NCI-H748 (cell line): ENCODE measurements at regions not wholly inside any gene's neighbourhood (a gene's known extent, or its start where the extent isn't known, plus 50 kb on each side); places are given as distances from the start of the nearest gene placed in this dataset.

Experiments used
- DNase-seq: peaks from one replicate; lab custom pipeline; 2025; ENCODE audit not compliant: unreplicated experiment; lab: John Stamatoyannopoulos, UW

DNA sequence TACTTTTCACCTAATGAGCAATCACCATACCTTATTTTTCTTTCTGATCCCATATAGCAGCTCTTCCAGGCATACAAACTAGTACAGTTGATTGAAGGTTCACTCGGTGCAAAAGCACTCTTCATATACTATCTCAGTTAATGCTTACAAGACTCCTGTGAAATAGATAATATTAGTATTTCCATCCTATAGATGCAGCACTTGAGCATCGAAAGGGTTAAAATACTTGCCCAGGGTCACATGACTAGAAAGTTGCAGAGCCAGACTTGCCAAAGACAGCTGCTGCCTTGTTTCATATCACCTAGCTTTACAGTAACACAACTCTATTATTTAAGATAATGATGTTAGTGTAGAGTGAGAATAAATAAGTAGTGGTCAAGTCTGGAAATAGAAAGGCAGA is 466.0 kb upstream of the TNP1 start:
- DNase-seq: no peak

DNA sequence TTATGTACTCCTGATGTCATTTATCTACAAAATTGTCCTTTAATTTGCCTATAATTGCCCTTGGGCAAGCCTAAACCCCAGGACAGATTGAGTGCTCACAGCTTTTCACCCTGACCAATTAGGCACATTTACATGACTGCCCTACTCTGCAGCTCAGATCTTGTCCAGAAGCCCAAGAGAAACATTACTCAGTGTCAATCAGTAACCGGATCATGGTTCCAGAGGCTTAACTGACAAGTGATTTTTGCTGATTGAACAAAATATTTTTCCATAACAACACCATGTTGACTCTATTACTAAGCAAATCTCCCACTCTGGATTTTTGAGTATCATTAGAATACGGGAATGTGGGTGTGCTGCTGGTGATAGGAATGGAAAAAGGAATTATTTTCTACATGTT is 465.4 kb upstream of the TNP1 start:
- peak; percentile 95 for DNase-seq

DNA sequence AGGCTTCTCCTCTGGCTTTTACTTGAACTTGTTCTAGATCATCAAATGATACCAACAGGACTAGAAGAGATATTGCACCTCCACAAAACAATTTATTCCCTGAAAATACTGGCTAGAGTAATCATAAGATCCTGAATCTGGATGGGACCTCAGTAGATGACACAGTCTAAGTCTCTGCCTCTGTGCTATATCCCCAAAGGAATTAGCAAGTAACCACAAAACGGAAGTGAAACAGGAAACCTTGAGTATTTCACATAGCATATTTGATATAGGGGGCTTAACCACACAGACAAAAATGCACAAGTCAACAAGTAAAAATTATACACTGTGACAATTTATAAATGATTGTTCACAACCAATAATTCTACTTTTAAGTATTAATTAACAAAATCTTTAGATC is 456.9 kb upstream of the TNP1 start:
- no peak for DNase-seq

DNA sequence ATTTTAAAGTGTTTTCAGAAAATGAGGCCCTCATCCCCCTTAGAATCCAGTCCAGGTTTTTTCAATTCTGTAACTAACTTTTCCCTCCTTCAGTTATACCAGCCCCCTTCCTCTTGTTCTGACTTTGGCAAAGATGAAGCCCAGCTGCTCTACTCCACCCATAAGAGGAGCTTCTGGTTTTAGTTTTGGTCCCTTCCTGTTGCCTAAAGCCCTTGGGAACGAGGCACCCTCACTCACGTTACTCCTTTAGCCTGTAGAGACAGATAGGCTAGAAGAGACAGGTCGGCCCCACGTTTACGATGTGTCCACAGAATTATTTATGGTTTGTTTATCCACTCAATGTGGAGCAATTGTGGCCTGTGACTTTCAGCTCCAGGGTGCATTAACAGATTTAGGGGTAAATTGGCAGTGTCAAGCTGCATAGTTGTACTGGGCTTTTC is 454.2 kb upstream of the TNP1 start:
- DNase-seq: peak; percentile 96

DNA sequence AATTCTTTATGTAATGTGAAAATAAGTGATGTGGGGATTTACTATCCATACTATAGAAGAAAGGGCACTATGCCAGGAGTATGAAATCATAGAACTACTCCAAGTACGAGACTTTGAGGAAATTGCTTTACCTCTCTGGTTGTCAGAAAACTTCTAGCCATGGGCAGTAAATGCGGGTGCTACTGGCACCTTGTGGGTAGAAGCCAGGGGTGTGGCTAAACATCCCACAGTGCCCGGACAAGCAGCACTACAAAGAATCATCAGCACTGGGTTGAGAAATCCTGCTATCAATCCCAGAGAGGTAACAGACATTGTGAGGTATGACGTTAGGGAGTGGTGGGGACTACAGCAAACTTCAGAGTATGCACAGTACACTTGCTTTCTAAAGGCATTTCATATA is 453.5 kb upstream of the TNP1 start:
- no peak for DNase-seq

DNA sequence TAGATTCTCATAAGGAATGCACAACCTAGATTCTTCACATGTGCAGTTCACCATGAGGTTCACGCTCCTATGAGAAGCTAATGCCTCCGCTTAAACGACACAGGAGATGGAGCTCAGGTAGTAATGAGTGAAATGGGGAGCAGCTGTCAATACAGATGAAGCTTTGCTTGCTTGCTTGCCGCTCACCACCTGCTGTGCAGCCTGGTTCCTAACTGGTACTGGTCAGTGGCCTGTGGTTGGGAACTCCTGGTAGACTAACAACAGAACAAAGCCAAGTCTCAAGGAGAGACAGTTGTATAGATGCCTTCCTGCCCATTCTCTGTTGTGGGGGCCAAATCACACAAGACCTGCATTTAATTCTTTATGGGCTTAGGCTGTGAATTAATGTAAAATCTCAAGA is 449.2 kb upstream of the TNP1 start:
- DNase-seq: no peak

DNA sequence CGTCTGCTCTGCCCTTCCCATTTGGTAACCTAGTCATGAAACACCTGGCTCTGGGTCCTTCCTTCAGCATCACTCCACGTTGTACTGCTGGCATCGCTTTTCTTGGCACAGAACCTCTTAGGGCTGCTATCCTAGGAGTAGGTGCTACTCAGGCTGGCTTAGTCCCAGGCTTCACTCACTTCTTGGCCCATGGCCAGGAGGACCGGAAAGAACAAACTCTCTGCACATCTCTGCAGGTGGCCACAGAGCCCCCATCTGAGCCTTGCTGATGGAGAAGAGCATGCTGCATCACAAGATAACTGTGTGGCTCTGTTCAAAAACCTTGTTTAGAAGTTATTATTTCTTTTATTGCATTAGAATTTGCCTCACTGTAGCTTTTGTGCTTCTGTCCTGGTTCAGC is 447.2 kb upstream of the TNP1 start:
- peak; percentile 38 for DNase-seq

DNA sequence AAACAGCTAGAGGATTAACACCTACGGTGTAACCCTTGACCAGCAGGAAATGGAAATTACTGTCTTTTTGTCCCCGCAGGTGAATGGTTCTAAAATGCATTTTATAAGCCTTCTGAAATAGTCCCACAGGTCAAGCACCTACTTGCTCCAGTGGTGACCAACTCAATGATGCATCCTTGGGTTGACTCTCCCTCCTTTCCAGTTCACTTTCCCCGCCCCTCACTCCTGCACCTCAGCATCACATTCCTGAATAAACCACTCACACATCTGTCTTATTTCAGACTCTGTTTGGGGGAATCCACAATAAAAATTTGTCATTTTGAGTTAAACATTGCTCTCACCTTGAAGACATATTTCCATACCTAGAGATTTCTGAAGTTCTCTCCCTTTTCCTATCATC is 446.0 kb upstream of the TNP1 start:
- DNase-seq: no peak

DNA sequence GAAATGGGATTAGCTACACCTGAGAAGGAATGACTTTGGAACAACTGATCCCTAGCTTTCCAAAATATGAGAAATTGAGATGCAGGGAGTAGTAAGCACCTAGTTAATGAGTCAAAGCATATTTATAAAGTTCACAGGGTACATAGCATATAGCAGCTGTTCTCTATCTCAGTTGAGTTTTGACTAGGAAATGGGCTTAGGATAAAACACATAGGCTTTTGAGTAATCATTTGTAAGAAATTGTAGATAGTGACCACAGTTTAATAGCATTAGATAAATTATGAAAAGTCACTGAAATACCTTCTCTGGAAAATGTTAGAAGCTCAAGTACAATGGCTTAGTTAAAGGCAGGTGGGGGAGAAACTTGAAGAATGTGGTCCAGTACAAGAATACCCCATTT is 444.7 kb upstream of the TNP1 start:
- DNase-seq: no peak

DNA sequence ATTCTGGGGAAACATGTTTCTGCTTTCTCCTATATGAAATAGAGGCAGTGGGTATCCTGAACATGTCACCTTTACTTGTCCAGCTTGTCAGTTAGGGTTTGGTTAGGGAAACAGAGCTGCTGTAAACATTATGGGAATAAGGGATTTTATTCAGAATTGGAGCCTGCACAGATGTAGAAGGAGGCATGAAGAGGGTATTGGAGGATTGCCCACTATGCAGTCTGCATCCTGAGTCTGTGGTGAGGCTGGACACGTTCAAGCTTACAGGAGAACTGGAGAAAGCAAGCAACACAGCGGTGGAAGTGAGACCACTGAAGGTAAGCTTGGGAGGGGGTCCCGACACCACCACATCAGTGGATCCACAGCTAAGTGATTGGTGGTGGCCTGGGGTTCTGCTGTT is 443.0 kb upstream of the TNP1 start:
- DNase-seq: no peak

DNA sequence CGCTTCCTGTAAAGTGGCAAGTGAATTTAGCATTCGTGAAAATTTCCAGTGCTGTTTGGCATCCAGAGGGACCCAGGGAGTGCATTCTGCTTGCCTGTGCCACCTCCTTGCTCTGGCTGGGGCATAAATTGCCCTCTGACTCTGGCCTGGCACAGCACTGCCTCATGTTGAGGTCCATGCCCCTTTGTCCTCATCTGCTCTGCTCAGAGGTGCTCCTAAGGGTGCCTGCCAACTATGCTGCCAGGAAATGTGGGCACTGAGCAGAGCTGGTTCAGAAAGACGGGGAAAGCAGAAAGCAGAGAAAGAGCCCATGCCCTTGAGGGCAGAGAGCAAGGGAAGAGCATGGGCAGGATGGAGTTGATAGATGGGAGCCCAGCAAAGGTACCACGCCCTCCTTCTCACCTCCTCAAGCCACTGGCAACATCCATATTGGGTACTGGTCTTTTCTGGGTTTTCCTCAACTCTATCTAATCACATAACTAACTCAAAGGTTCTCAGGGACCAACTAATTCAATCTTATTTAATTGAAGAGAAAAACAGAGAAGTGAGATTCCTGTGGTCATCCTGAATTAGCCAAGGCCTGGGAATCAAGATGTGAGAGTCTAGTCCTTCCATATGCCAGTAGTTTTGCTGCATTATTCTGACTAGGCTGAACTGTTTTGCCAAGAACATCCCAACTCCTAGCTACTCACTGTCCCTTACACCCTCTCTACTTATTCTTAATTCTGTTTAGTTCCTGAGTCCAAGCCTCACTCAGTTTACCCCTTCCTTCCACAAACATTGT is 441.5 kb upstream of the TNP1 start:
- no peak for DNase-seq

DNA sequence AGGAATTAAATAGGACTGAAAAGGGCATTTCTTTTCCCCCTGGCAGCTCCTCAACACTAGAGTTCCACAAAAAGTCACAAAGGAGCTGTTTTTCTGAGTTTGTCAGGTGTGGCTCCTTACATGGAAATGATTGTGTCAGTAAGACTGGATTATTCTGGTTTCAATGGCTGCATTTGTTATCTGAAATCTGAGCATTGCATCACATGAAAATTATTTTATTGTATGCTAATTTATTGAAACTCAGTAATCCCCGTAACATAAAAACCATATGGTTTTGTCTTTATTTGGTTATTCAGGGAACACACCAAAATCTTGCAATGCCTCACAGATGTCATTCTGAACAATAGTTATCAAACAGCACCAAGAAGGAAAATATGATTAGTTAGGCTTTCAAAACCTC is 439.7 kb upstream of the TNP1 start:
- no peak for DNase-seq

DNA sequence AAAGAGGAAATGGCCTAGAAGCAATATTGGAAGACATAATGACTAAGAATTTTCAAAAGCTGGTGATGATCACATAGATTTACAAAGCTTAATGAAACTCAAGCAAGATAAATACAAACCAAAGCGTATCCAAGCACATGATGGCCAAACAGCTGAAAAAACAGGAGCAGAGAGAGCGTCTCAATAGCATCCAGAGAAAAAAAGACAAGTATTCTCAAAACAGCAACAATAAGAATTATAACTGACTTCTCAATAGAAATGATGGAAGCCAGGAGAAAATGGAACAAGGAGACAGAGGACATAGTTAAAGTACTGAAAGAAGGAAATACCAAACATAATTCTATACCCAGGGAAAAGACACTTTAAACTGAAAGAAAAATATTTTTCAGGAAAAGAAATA is 437.2 kb upstream of the TNP1 start:
- DNase-seq: no peak

DNA sequence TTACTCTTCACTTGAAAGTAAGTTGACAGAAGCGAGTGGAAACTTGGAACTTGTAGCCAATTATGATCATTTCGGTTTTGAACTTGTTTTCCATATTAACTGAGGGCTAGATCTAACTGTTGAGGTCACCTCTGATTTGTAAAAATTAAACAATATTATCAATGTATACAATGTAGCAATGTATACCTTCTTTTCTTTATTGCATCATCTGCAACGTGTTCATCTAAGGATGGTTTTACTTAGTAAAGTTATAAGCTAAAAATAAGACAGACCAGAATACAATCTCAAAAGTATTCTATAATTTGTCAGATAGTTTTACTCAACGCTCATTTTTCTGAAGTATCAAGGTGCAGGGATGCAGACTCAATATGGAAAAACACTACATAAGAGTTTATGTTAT is 435.0 kb upstream of the TNP1 start:
- no peak for DNase-seq

DNA sequence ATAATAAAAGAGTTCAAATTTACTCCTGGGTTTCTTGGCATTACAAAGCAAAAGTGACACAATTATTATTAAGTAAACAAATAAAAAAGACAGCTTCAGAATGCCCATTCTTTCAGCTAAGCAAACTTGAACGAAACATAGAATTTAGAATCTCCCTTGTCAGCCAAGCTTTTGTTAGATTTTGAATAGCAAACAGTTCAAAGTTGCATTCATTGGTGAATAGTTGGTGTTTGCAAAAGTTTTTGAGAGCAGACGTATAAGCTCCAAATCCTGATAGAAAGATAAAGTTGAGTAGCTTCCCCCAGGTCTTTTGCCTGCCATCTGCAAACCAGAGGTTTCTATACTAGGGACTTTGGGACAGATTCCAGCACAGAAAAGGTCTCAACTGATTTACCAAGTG is 434.3 kb upstream of the TNP1 start:
- DNase-seq: no peak

DNA sequence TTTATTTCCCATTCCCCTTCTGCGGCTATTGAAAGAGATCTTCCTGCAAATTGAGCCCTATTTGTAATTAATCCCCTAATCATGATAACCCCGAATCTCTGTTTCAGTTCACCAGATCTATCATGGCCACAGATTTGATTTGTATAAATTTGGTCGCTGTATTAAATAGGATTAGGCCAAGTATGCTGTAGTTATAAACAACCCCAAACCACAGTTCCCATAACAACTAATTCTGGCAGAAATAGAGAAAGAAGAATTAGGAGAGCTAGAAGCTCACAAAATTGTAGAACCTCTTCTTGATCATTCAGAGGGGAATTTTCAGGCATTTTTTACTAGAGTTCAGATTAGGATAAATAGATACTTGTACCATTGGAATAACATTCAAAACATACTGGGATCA is 433.7 kb upstream of the TNP1 start:
- DNase-seq: no peak

DNA sequence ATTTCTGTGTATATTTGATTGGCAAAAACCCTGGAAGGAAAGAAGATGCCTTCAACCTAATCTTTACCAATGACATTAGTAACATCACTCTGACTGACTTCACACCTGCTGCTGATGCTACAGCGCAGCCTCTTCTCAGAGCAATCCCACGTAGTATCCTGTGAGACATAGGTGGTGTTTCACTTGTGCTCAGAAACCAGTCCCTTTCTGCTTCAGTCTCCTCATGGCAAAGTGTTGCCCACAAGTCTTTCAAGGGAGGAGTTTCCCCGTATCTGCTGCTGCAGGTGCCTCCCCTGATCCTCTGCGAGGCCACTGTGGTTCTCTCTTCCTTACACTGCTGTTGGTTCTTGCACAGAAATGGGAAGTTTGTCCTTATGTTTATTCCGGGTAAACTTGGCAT is 433.2 kb upstream of the TNP1 start:
- no peak for DNase-seq

DNA sequence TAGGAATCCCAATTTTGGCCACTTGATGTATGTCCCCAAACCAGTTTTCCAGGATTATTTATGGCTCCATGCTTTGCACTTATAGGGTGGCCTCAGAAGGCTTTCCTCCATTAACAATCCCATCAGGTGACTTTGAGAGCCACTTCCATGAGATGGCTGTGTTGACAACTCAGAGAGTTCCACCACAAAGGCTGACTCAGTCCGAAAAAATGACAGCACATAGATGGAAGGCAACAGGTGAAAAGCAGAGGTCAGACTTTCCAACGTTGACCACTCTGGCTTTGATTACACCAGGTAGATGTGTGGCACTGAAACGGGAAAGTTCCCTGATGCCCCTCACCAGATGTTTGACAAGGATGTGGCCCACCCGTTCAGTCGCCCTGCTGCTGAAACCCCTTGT is 431.4 kb upstream of the TNP1 start:
- peak; percentile 14 for DNase-seq

DNA sequence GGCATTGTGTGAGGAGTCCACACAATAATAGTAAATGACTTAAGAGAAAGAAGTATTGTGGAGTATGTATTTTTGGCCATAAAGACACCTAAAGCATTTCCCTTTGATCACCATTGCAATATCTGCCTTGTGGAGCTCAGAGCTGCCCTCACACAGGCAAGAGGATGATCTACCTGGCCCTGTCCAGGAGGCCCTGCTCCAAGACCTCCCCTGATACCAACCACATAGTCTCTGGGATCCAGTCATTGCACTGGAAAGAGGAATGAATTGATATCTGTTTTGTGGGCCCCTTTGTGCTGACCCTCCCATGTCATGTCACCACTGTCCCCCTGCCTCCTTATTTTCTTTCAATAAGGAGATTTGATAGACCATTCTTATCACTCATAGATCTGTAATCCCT is 430.6 kb upstream of the TNP1 start:
- no peak for DNase-seq

DNA sequence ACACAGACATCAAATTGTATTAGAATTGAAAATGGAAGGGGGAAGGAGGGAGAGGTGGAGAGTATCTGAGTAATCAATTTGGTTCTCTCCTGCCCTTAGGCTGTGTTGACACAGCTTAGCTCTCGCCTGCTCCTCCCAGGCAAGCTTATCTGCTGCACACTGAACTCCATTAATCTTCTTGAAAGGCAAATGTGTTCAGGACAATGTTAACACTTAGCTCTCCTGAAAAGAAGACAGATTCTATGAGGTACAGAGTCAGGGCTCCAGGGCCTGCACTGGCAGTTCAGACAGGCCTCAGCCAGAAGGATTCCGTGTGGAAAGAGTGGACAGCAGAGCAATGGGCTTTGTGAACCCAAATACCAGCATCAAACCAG is 430.0 kb upstream of the TNP1 start:
- peak; percentile 96 for DNase-seq

DNA sequence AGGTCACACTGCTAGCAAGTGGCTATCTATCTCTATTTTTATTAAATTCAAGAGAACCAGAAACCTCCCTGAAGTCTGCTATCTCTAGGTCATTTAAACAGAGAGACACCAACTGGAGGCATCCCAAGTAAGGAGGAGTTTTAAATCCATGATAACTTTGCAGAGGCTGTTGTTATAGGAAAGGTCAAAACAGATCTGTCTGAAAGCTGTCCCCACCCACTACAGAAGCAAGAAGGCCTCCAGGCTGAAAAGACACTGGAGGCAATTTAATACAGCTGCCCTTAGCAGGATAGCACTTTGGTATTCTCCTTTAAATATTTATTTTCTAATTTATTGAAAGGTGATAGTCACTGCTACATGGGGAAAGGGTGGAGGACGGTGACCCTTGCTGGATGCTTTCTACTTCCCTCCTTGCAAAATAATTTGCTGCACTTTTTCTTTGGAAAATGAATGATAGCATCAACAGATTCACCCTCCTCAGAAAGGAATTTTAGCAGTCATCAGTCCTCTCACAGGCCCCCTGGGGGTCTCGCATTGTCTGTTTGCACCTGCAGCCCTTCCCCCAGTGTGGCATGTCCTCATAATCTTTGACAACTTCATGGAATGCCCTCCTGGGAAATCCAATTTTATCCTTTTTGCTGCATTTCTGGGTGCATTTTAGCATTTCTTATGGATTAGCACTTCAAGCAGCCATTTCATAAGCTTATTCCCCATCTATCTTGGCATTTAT is 429.5 kb upstream of the TNP1 start:
- DNase-seq: peak; percentile 93

DNA sequence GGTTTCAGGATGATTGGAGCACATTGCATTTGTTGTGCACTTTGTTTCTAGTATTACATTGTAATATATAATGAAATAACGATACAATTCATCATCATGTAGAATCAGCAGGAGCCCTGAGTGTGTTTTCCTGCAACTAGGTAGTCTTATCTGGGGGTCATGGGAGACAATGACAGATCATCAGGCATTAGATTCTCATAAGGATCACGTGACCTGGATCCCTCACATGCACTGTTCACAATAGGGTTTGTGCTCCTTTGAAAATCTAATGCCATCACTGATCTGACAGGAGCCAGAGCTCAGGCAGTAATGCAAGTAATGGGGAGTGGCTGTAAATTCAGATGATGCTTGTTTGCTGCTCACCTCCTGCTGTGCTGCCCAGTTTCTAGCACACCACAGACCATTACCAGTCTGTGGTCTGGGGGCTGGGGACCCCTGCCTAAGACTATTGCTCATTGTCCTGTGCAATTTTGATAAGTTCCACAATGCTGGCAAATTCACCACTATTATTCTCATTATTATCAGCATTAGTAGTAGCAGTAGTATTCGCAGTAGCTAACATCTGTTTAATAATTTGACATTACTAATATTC is 428.7 kb upstream of the TNP1 start:
- DNase-seq: no peak
